MCF 10A (cell line): ENCODE measurements at regions not wholly inside any gene's neighbourhood (a gene's known extent, or its start where the extent isn't known, plus 50 kb on each side); places are given as distances from the start of the nearest gene placed in this dataset.

Experiments used
- BruUV-seq: library from RNA; stranded (reverse); fragments of 400-500 nt; replicated peaks from 2 replicates; lab custom pipeline; 2021; lab: Mats Ljungman, UMichigan
- CTCF ChIA-PET: fragments of 300-600 bp; sonication (Branson Sonifier 250); formaldehyde crosslinking; extraction: SDS; loops from one replicate; lab custom pipeline; 2021; ENCODE audit warnings: antibody characterized with exemption, inconsistent platforms; lab: Yijun Ruan, JAX
- POLR2A ChIA-PET: fragments of 300-600, 350-650 bp; sonication (Branson Sonifier 250); formaldehyde crosslinking; extraction: SDS; loops from one replicate; lab custom pipeline; 2020; ENCODE audit warnings: antibody characterized with exemption, inconsistent platforms; lab: Yijun Ruan, JAX
- DNase-seq: peaks from one replicate; pipeline ENCODE4 v3.0.0-alpha.2; 2018; ENCODE audit not compliant: unreplicated experiment
- H3K27ac Mint-ChIP-seq: one replicate; pipeline ENCODE4 v1.8.0; 2022; ENCODE audit warnings: mild to moderate bottlenecking, low read depth, mixed read lengths; ENCODE audit not compliant: unreplicated experiment
- H3K27me3 Mint-ChIP-seq: one replicate; pipeline ENCODE4 v1.8.0; 2022; ENCODE audit warnings: mixed read lengths; ENCODE audit not compliant: insufficient read depth, unreplicated experiment
- H3K36me3 Mint-ChIP-seq: one replicate; pipeline ENCODE4 v1.8.0; 2022; ENCODE audit warnings: mild to moderate bottlenecking, moderate library complexity, mixed read lengths; ENCODE audit not compliant: insufficient read depth, unreplicated experiment
- H3K4me1 Mint-ChIP-seq: one replicate; pipeline ENCODE4 v1.8.0; 2022; ENCODE audit warnings: mixed read lengths; ENCODE audit not compliant: insufficient read depth, unreplicated experiment
- H3K4me3 Mint-ChIP-seq: one replicate; pipeline ENCODE4 v1.8.0; 2022; ENCODE audit warnings: mild to moderate bottlenecking, moderate library complexity, mixed read lengths; ENCODE audit not compliant: unreplicated experiment
- H3K9me3 Mint-ChIP-seq: one replicate; pipeline ENCODE4 v1.8.0; 2022; ENCODE audit warnings: mixed read lengths; ENCODE audit not compliant: unreplicated experiment
- intact Hi-C: fragments of 100-400 bp; cut with micrococcal nuclease; formaldehyde crosslinking; loops from 2 replicates; pipeline ENCODE4 v1.14.1; 2022
- TF ChIP-seq, protein P1 (sequence below): fragments of 200-600 bp; IDR thresholded peaks from one replicate; pipeline ENCODE4 v1.8.0; 2022; ENCODE audit warnings: antibody characterized with exemption, mild to moderate bottlenecking; ENCODE audit not compliant: unreplicated experiment

DNA sequence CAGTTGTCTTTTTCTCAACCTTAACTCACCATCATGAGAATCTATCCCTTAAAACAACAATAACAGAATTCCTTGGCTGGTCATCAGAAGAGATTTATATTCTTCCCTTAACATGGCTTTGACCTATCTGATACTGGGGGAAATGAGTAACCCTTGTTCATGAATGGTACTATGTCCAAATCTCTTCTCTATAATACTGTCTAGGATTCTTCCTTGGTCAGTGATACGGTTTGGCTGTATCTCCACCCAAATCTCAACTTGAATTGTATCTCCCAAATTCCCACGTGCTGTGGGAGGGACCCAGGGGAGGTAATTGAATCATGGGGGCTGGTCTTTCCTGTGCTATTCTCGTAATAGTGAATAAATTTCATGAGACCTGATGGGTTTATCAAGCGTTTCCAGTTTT, 282.0 kb upstream of the SIX2 start:
- Mint-ChIP-seq H3K4me3 (no peak overlapping the region), H3K27ac (no peak overlapping the region), H3K4me1 (no peaks in the 10 kb centered on the region), H3K36me3 (no peaks in the 10 kb centered on the region), H3K27me3 (no peaks in the 10 kb centered on the region), H3K9me3 (no peaks in the 10 kb centered on the region)
- TF ChIP-seq, protein P1, sequence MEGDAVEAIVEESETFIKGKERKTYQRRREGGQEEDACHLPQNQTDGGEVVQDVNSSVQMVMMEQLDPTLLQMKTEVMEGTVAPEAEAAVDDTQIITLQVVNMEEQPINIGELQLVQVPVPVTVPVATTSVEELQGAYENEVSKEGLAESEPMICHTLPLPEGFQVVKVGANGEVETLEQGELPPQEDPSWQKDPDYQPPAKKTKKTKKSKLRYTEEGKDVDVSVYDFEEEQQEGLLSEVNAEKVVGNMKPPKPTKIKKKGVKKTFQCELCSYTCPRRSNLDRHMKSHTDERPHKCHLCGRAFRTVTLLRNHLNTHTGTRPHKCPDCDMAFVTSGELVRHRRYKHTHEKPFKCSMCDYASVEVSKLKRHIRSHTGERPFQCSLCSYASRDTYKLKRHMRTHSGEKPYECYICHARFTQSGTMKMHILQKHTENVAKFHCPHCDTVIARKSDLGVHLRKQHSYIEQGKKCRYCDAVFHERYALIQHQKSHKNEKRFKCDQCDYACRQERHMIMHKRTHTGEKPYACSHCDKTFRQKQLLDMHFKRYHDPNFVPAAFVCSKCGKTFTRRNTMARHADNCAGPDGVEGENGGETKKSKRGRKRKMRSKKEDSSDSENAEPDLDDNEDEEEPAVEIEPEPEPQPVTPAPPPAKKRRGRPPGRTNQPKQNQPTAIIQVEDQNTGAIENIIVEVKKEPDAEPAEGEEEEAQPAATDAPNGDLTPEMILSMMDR = no peak
- DNase-seq = no peak
- CTCF ChIA-PET = no interaction called here
- no TSS peak for BruUV-seq
- POLR2A ChIA-PET = no interaction called here
- intact Hi-C loops = no loop called here

DNA sequence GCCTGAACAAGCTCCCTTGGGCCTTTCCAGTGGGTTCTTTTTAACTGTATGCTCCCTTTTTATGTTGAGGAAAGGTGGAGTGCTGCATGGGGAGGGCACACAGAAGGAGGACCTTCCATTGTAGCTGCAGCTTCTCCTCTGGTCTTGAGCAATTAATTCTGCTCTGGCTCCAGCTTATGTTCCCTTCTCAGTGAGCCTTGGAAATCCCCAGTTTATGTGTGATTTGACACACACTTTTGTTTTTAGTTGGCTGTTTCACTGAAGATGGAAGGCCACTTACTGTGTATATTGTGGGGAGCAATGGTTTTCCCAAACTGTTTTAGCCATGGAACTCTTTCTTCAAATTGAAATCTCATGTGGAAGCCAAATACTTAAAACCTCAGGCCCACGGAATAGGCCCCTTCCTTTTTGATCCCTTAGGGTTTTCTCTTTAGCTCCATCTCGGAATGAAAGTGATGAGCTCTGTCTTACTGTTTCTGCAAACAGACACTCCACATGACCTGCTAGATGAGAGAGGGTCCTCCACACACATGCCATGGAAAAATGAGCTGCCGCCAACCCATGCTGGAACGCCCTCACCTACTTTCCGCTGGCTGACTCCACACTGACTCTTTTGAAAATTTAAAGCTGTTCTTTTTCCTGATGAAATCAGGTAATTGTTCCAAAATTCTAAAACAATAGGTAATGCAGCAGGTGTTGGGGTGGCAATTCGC, 280.9 kb upstream of the SIX2 start:
- BruUV-seq = no TSS peak
- Mint-ChIP-seq H3K27me3 (no peaks in the 10 kb centered on the region), H3K4me3 (no peak overlapping the region), H3K9me3 (no peaks in the 10 kb centered on the region), H3K27ac (no peak overlapping the region), H3K4me1 (peaks cover 9% of the 10 kb centered on the region), H3K36me3 (no peaks in the 10 kb centered on the region)
- TF ChIP-seq, protein P1 = no peak
- POLR2A ChIA-PET = no interaction called here
- DNase-seq = no peak
- CTCF ChIA-PET = interaction anchor here (0.6 to 0.7 kb wide), 2 partner anchors 127 to 307 kb away, joined by 3 to 5 read pairs; no protein-coding TSS in a partner anchor
- intact Hi-C loops = no loop called here

DNA sequence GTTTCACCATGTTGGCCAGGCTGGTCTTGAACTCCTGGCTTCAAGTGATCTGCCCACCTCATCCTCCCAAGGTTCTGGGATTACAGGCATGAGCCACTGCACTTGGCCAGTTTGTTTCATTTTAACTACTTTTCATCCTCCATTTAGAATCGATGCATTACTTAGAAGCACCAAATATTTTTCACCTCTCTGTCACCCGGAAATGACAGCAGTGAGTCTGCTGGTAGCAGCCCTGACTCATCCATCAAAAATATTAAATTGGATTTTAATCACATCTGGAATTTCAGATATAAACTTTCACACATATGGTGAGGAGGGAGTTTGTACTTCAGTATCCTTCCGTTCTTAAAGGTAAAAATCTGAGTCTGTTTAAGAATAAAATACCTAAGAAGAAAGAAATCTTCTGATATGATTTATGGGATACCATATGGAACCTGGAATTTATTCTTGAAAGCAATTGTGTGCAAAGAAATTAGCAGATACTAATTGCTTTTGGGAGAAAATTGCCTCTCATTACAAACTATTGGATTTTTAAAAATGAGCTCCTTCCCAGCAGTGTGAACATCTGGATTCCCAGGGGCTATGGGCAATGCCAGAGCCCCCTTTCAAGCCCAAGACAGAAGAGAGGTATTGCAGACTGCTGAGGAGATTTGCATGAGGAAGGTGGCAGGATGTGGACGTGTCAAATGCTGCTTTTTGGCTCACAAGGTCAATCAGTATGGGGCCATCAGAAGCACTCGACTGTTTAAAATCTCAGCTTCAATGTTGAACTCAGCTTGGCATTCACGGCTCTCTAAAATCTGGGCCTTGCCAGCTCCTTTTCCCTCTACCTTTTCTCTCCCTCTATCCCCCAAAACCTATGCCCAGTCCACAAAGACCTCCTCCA, 279.5 kb upstream of the SIX2 start:
- intact Hi-C loops = no loop called here
- no peak for DNase-seq
- POLR2A ChIA-PET = no interaction called here
- Mint-ChIP-seq H3K9me3 (no peaks in the 10 kb centered on the region), H3K4me3 (no peak overlapping the region), H3K4me1 (peaks cover 17% of the 10 kb centered on the region), H3K27me3 (no peaks in the 10 kb centered on the region), H3K27ac (peak overlapping the region; percentile 47), H3K36me3 (no peaks in the 10 kb centered on the region)
- CTCF ChIA-PET = interaction anchor here (0.7 to 1.2 kb wide), 2 partner anchors 8 to 126 kb away, joined by 3 read pairs; no protein-coding TSS in a partner anchor
- TF ChIP-seq, protein P1 = no peak
- BruUV-seq = no TSS peak

DNA sequence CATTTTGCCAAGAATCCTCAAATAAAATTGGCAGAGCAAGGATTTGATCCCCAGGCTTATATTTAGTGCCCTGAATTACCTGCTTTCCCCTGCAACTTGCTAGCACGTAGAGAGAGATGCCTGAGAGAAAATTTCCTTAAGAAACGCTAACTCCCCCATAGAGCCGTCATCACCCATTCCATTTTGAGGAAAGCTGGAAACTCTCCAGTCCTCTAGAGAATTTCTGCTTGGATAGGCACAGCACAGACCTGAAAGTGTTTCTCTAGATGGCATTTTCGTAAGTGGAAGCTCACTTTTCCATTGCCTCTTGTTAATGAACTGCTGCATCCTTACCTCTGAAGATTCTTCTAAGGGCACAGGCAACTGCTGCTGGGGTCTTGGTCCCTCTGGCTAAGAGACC, 277.8 kb upstream of the SIX2 start:
- no TSS peak for BruUV-seq
- Mint-ChIP-seq H3K36me3 (no peaks in the 10 kb centered on the region), H3K27me3 (no peaks in the 10 kb centered on the region), H3K4me1 (peaks cover 24% of the 10 kb centered on the region), H3K4me3 (no peak overlapping the region), H3K27ac (no peak overlapping the region), H3K9me3 (no peaks in the 10 kb centered on the region)
- TF ChIP-seq, protein P1 = no peak
- intact Hi-C loops = no loop called here
- DNase-seq = no peak
- POLR2A ChIA-PET = no interaction called here
- CTCF ChIA-PET = interaction anchor here (0.7 to 1.2 kb wide), 2 partner anchors 10 to 138 kb away, joined by 3 read pairs; no protein-coding TSS in a partner anchor
